ENCODE measurements at regions not wholly inside any gene's neighbourhood (a gene's known extent, or its start where the extent isn't known, plus 50 kb on each side); places are given as distances from the start of the nearest gene placed in this dataset.

- TF ChIP-seq CTCF (tag by site-specific recombination; IDR thresholded peaks at IDR 0.05): no peak
- TF ChIP-seq ZNF114 (tag by site-specific recombination; IDR thresholded peaks at IDR 0.05): no peak
- TF ChIP-seq ZSCAN30 (tag by site-specific recombination; IDR thresholded peaks at IDR 0.05): no peak
- TF ChIP-seq ZNF624 (tag by site-specific recombination; IDR thresholded peaks at IDR 0.05): no peak
- no peak for TF ChIP-seq ZNF423 (tag by site-specific recombination; IDR thresholded peaks at IDR 0.05)
- no peak for TF ChIP-seq ZFP3 (tag by site-specific recombination; IDR thresholded peaks at IDR 0.05; ENCODE audit: low read depth)
- TF ChIP-seq ZNF777 (tag by site-specific recombination; IDR thresholded peaks at IDR 0.05; ENCODE audit: borderline replicate concordance): no peak
- no peak for TF ChIP-seq ATF2 (tag by site-specific recombination; IDR thresholded peaks at IDR 0.05; ENCODE audit: low read depth)
- TF ChIP-seq ZNF274 (IDR thresholded peaks at IDR 0.05; ENCODE audit: low read length): no peak
- no peak for TF ChIP-seq ZNF274 (tag by site-specific recombination; IDR thresholded peaks at IDR 0.05; ENCODE audit: borderline replicate concordance)
- no peak for TF ChIP-seq ZNF837 (tag by site-specific recombination; IDR thresholded peaks at IDR 0.05)
Measured at GRCh38 chr12:83753904-83754303, 1067.2 kb downstream of the TMTC2 start.
